ENCODE measurements at regions not wholly inside any gene's neighbourhood (a gene's known extent, or its start where the extent isn't known, plus 50 kb on each side); places are given as distances from the start of the nearest gene placed in this dataset.
"Not testable (repeated sequence)": the region's sequence is repeated elsewhere in the genome, so short reads cannot be mapped to it uniquely, and the experiment has no call there.

DNA sequence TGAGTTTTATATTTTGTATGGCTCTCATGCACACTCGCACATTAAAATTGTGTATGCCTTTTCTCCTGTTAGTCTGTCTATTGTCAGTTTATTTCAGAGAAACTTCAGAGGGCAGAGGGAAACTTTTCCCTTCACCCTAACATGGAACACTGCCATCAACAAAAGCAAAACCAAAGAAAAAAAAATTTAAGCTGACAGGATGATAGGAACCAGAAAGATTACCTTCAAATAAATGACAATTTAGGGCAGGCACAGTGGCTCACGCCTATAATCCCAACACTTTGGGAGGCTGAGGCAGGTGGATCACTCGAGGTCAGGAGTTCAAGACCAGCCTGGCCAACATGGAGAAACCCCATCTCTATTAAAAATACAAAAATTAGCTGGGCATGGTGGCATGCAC is 268.3 kb downstream of the TLE1 start:
- TF ChIP-seq, protein P1, sequence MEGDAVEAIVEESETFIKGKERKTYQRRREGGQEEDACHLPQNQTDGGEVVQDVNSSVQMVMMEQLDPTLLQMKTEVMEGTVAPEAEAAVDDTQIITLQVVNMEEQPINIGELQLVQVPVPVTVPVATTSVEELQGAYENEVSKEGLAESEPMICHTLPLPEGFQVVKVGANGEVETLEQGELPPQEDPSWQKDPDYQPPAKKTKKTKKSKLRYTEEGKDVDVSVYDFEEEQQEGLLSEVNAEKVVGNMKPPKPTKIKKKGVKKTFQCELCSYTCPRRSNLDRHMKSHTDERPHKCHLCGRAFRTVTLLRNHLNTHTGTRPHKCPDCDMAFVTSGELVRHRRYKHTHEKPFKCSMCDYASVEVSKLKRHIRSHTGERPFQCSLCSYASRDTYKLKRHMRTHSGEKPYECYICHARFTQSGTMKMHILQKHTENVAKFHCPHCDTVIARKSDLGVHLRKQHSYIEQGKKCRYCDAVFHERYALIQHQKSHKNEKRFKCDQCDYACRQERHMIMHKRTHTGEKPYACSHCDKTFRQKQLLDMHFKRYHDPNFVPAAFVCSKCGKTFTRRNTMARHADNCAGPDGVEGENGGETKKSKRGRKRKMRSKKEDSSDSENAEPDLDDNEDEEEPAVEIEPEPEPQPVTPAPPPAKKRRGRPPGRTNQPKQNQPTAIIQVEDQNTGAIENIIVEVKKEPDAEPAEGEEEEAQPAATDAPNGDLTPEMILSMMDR (IDR thresholded peaks at IDR 0.05) = not testable (repeated sequence)
- TF ChIP-seq POLR2A (IDR thresholded peaks at IDR 0.05) = not testable (repeated sequence)
